ENCODE measurements at regions not wholly inside any gene's neighbourhood (a gene's known extent, or its start where the extent isn't known, plus 50 kb on each side); places are given as distances from the start of the nearest gene placed in this dataset.

GRCh38 chr15:47157827-47158226 lies 559.5 kb upstream of the SEMA6D start:
- CTCF ChIA-PET = no interaction called here
- no peak overlapping the region for H3K4me3 ChIP-seq (ENCODE audit: low read length)
- no peaks in the 10 kb centered on the region for H3K79me2 ChIP-seq (ENCODE audit: low read length)
- TF ChIP-seq EZH2phosphoT487 (IDR thresholded peaks at IDR 0.05; ENCODE audit: borderline replicate concordance, low read length) = no peak
- no peaks in the 10 kb centered on the region for H4K20me1 ChIP-seq (ENCODE audit: low read length)
- POLR2A ChIA-PET (ENCODE audit: unreplicated experiment) = no interaction called here
- H3K4me1 ChIP-seq (ENCODE audit: insufficient read depth, low read length) = no peaks in the 10 kb centered on the region
- H3K27ac ChIP-seq (ENCODE audit: low read length) = no peak overlapping the region
- H3F3A ChIP-seq (ENCODE audit: low read length, unreplicated experiment) = no peaks in the 10 kb centered on the region
- no TSS peak for BruUV-seq (replicated peaks)
- DNase-seq (no peak), ATAC-seq (no peak)
- H2AFZ ChIP-seq (ENCODE audit: low read length) = no peak overlapping the region
- H3K9me3 ChIP-seq (ENCODE audit: low read length) = no peaks in the 10 kb centered on the region
- no peak overlapping the region for H3K9ac ChIP-seq (ENCODE audit: low read length)
- intact Hi-C loops (cut with micrococcal nuclease) = no loop called here
- no peaks in the 10 kb centered on the region for H3K27me3 ChIP-seq (ENCODE audit: low read length)
- H3K36me3 ChIP-seq (ENCODE audit: low read depth, low read length) = no peaks in the 10 kb centered on the region
- no peaks in the 10 kb centered on the region for H3K9me2 ChIP-seq (replicated peaks; ENCODE audit: low read length)
- no peak overlapping the region for H3K4me2 ChIP-seq (ENCODE audit: low read length)

GRCh38 chr15:47158573-47158972 lies 558.7 kb upstream of the SEMA6D start:
- no peaks in the 10 kb centered on the region for H3K9me2 ChIP-seq (replicated peaks; ENCODE audit: low read length)
- no peak overlapping the region for H3K9ac ChIP-seq (ENCODE audit: low read length)
- H2AFZ ChIP-seq (ENCODE audit: low read length) = no peak overlapping the region
- H3K4me3 ChIP-seq (ENCODE audit: low read length) = no peak overlapping the region
- H3K4me1 ChIP-seq (ENCODE audit: insufficient read depth, low read length) = no peaks in the 10 kb centered on the region
- no peaks in the 10 kb centered on the region for H3K9me3 ChIP-seq (ENCODE audit: low read length)
- ATAC-seq (no peak), DNase-seq (no peak)
- TF ChIP-seq EZH2 (IDR thresholded peaks at IDR 0.05; ENCODE audit: low read length, unreplicated experiment) = no peak
- no peak for TF ChIP-seq EZH2phosphoT487 (IDR thresholded peaks at IDR 0.05; ENCODE audit: borderline replicate concordance, low read length)
- no peak for TF ChIP-seq CTCF (conservative IDR thresholded peaks at IDR 0.05; ENCODE audit: low read depth, low read length)
- no peak overlapping the region for H3K4me2 ChIP-seq (ENCODE audit: low read length)
- no peaks in the 10 kb centered on the region for H3K27me3 ChIP-seq (ENCODE audit: low read length)
- no peaks in the 10 kb centered on the region for H3K36me3 ChIP-seq (ENCODE audit: low read depth, low read length)
- H4K20me1 ChIP-seq (ENCODE audit: low read length) = no peaks in the 10 kb centered on the region
- H3K79me2 ChIP-seq (ENCODE audit: low read length) = no peaks in the 10 kb centered on the region
- POLR2A ChIA-PET (ENCODE audit: unreplicated experiment) = no interaction called here
- BruUV-seq (replicated peaks) = no TSS peak
- H3F3A ChIP-seq (ENCODE audit: low read length, unreplicated experiment) = no peaks in the 10 kb centered on the region
- H3K27ac ChIP-seq (ENCODE audit: low read length) = no peak overlapping the region
- intact Hi-C loops (cut with micrococcal nuclease) = no loop called here
- CTCF ChIA-PET = no interaction called here

GRCh38 chr15:47177177-47177576 lies 540.1 kb upstream of the SEMA6D start:
- H3K9me2 ChIP-seq (replicated peaks; ENCODE audit: low read length) = no peaks in the 10 kb centered on the region
- no peaks in the 10 kb centered on the region for H4K20me1 ChIP-seq (ENCODE audit: low read length)
- intact Hi-C loops (cut with micrococcal nuclease) = no loop called here
- H3F3A ChIP-seq (ENCODE audit: low read length, unreplicated experiment) = no peaks in the 10 kb centered on the region
- H3K36me3 ChIP-seq (ENCODE audit: low read depth, low read length) = no peaks in the 10 kb centered on the region
- TF ChIP-seq CTCF (conservative IDR thresholded peaks at IDR 0.05; ENCODE audit: low read depth, low read length) (no peak), EZH2 (IDR thresholded peaks at IDR 0.05; ENCODE audit: low read length, unreplicated experiment) (no peak), EZH2phosphoT487 (IDR thresholded peaks at IDR 0.05; ENCODE audit: borderline replicate concordance, low read length) (no peak)
- no peak for ATAC-seq
- no peak overlapping the region for H3K27ac ChIP-seq (ENCODE audit: low read length)
- H3K27me3 ChIP-seq (ENCODE audit: low read length) = peaks cover 9% of the 10 kb centered on the region
- no peak overlapping the region for H2AFZ ChIP-seq (ENCODE audit: low read length)
- H3K79me2 ChIP-seq (ENCODE audit: low read length) = no peaks in the 10 kb centered on the region
- no peak for DNase-seq
- H3K4me3 ChIP-seq (ENCODE audit: low read length) = no peak overlapping the region
- H3K9ac ChIP-seq (ENCODE audit: low read length) = no peak overlapping the region
- POLR2A ChIA-PET (ENCODE audit: unreplicated experiment) = no interaction called here
- CTCF ChIA-PET = no interaction called here
- BruUV-seq (replicated peaks) = no TSS peak
- no peak overlapping the region for H3K4me2 ChIP-seq (ENCODE audit: low read length)
- H3K9me3 ChIP-seq (ENCODE audit: low read length) = no peaks in the 10 kb centered on the region
- H3K4me1 ChIP-seq (ENCODE audit: insufficient read depth, low read length) = no peaks in the 10 kb centered on the region

Data from PC-3 (cell line).